Lower lobe of right lung (tissue), 2 donors: ENCODE measurements at regions not wholly inside any gene's neighbourhood (a gene's known extent, or its start where the extent isn't known, plus 50 kb on each side); places are given as distances from the start of the nearest gene placed in this dataset.

Experiments
- ATAC-seq, 2 donors: fragments of 200-7000 bp; cut with Tn5 transposase; one replicate each; pipeline ENCODE4 v1.9.1; 2020 to 2022; ENCODE audit warnings: mild to moderate bottlenecking in 2 of 2, moderate library complexity in 2 of 2
- DNase-seq: peaks from one replicate; pipeline ENCODE4 v3.0.0-alpha.2; 2020
- H3K27ac ChIP-seq: fragments of 200-600 bp; one replicate; pipeline ENCODE4 v1.8.0; 2022
- H3K27me3 ChIP-seq: fragments of 200-600 bp; one replicate; pipeline ENCODE4 v1.8.0; 2022; ENCODE audit warnings: low read depth
- H3K36me3 ChIP-seq: fragments of 200-600 bp; one replicate; pipeline ENCODE4 v1.8.0; 2022; ENCODE audit warnings: mild to moderate bottlenecking
- H3K4me1 ChIP-seq: fragments of 200-600 bp; one replicate; pipeline ENCODE4 v1.8.0; 2022
- H3K4me3 ChIP-seq: fragments of 200-600 bp; one replicate; pipeline ENCODE4 v1.8.0; 2022; ENCODE audit warnings: mild to moderate bottlenecking
- H3K9me3 ChIP-seq: fragments of 200-600 bp; one replicate; pipeline ENCODE4 v1.8.0; 2022
- CTCF ChIP-seq: fragments of 200-600 bp; IDR thresholded peaks from one replicate; pipeline ENCODE4 v1.8.0; 2022; ENCODE audit warnings: antibody characterized with exemption, mild to moderate bottlenecking
- intact Hi-C: fragments of 100-400 bp; cut with DNase I; formaldehyde crosslinking; loops from one replicate; pipeline ENCODE4 v1.11.0; 2022
- donor health status: DM: no; HTN: yes; CAD: no; lungs with severe emphysema.

- intact Hi-C loops, result no loop called here
- DNase-seq (no peak), ATAC-seq (no peak)
- no peak for TF ChIP-seq CTCF
- Histone ChIP-seq H3K27me3 (no peaks in the 10 kb centered on the region), H3K4me3 (no peak overlapping the region), H3K9me3 (no peaks in the 10 kb centered on the region), H3K4me1 (no peaks in the 10 kb centered on the region), H3K27ac (no peak overlapping the region), H3K36me3 (no peaks in the 10 kb centered on the region)
Measured at GRCh38 chr11:59302991-59303390, 55.7 kb upstream of the OR5AN1 start.

DNA sequence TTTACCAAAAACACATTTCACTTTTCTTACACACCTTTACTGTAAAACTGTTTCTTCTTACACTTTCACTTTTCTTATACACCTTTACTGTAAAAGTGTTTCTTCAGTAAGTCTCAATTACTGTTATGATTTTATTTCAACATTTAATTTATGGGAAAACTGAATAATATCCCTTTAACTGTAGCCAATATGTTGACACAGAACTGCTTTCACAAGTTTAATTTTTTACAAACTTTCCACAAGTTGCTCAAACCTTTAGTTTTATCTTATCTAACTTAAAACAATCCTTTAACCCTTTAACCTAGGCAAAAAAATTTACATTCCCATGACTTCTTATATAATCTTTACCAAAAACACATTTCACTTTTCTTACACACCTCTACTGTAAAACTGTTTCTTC lies 63.3 kb upstream of the OR5AN1 start:
- H3K27ac ChIP-seq, result no peak overlapping the region
- no peaks in the 10 kb centered on the region for H3K4me1 ChIP-seq
- DNase-seq, result no peak
- no peak for ATAC-seq
- no peak overlapping the region for H3K4me3 ChIP-seq
- no peak for TF ChIP-seq CTCF
- H3K36me3 ChIP-seq, result no peaks in the 10 kb centered on the region
- no peaks in the 10 kb centered on the region for H3K9me3 ChIP-seq
- intact Hi-C loops, result no loop called here
- H3K27me3 ChIP-seq, result no peaks in the 10 kb centered on the region

DNA sequence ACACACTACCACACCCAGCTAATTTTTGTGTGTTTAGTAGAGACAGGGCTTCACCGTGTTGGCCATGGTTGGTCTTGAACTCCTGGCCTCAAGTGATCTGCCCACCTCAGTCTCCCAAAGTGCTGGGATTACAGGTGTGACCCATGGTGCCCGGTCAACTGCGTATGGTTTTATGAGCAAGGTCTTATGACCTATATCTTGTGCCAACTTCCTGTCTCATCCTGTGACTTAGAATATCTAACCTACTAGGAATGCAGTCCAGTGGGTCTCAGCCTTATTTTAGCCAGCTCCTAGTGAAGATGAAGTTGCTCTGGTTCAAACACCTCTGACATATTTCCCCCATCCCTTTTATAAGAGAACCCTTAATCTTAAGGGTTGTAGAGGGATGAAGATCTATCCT lies 66.1 kb upstream of the OR5AN1 start:
- no peak overlapping the region for H3K4me3 ChIP-seq
- H3K27ac ChIP-seq, result no peak overlapping the region
- H3K36me3 ChIP-seq, result no peaks in the 10 kb centered on the region
- TF ChIP-seq CTCF, result no peak
- no peaks in the 10 kb centered on the region for H3K27me3 ChIP-seq
- H3K4me1 ChIP-seq, result no peaks in the 10 kb centered on the region
- intact Hi-C loops, result no loop called here
- no peak for DNase-seq
- no peak for ATAC-seq
- H3K9me3 ChIP-seq, result no peaks in the 10 kb centered on the region

DNA sequence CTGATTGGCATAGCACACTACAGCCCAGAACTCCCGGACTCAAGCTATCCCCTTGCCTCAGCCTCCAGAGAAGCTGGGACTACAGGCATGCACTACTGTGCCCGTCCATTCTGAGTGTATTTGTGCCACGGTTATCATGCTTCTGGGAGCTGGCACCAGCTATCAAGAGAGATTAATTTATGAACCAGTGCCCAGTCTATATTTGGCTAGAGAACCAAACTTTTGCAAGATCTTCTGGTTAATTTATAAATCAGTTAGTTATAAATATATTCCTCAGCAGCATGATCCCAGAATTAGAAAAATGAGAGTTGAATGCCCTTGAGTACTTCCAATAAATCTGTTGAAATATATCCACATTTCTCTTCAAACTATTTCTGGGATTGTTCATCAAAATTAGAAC lies 67.5 kb upstream of the OR5AN1 start:
- TF ChIP-seq CTCF, result no peak
- ATAC-seq (no peak), DNase-seq (no peak)
- intact Hi-C loops, result no loop called here
- Histone ChIP-seq H3K9me3 (no peaks in the 10 kb centered on the region), H3K36me3 (no peaks in the 10 kb centered on the region), H3K27me3 (no peaks in the 10 kb centered on the region), H3K4me1 (no peaks in the 10 kb centered on the region), H3K27ac (no peak overlapping the region), H3K4me3 (no peak overlapping the region)

DNA sequence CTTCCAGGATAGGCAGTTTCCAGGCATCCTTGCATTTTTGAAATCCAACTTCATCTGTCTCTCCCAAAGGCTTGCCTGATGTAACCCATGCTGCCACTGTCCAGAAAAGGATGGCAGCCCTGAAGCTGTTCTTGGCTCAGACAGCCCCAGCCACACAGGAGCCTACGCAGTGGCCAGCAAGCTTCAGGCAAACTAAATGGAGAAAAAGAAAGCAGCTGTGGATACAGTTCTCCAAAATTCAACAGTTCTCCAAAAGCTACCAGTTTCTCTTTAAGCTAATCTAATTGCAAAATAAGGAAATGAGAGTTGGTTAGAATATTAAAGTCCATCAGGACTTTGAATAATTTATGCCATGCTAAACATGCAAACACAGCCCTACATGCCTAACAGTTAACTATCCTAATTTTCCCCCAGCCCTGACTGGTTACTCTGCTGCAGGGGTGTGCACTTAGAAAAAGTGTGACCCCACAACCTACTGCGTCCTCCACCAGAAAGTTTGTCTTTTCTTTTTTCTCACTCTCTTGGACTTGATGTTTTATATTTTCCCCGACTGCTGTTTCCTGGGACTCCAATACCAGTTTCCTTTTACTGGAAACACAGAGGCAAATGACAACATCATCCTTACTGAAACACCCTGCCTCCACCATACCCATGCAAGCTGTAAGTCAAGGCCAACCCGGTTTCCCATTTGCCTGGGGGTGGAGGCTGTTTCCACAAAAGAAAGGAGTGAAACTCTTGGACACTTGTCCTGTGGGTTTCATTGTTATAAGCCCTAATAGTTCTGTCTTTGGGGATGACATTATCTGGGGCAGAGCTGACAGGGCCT lies 69.1 kb upstream of the OR5AN1 start:
- Histone ChIP-seq H3K4me3 (no peak overlapping the region), H3K4me1 (no peaks in the 10 kb centered on the region), H3K9me3 (no peaks in the 10 kb centered on the region), H3K27ac (no peak overlapping the region), H3K27me3 (no peaks in the 10 kb centered on the region), H3K36me3 (no peaks in the 10 kb centered on the region)
- no peak for TF ChIP-seq CTCF
- no peak for DNase-seq
- intact Hi-C loops, result no loop called here
- ATAC-seq, result peak in 1 of 2 donors; percentile 27
